ENCODE measurements at regions not wholly inside any gene's neighbourhood (a gene's known extent, or its start where the extent isn't known, plus 50 kb on each side); places are given as distances from the start of the nearest gene placed in this dataset.

DNA sequence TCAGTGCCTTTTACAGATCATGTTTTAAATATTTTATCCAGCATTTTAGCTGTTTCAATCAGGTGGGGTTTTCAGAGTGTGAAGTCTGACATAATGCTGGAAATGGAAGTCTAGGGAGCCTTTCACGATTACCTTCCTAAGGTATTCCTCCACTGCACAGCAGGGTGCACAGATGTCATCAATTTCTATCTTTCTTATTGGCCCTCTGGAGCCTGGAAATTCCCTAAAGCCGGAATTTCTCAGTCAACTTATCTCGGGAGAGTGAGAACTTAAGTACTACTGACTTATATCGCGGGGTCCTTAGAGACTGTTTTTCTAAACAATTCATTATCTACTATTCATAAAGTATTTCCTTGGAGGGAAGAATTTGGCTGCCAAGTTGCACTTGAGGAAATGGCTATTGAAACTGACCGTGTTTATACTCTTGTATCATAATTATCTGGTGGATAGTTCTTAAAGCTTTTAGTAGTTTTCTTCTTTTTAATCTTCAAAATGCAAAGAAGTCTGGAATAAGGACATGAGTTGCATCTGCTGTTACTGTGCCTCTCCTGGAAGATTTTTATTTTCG is 311.8 kb upstream of the B3GALT2 start:
- no peak for DNase-seq

DNA sequence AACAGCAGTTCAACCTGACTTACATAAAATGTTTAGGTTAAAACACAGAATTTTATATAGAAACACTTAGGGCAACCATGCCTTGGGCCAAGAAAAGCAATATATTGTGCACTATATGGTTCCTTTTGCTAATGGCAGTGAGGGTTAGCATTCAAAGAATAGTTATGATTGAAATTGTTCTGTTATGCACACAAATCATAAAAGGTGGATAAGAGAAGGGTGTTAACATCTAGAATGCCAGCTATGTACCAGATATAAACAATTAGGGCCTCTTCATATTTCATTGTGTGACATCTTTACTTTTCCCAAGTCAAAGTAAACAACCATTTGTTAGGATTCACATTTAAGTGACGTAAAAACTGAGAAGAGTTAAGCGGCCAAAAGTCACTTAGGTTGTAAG is 308.0 kb upstream of the B3GALT2 start:
- DNase-seq = no peak

DNA sequence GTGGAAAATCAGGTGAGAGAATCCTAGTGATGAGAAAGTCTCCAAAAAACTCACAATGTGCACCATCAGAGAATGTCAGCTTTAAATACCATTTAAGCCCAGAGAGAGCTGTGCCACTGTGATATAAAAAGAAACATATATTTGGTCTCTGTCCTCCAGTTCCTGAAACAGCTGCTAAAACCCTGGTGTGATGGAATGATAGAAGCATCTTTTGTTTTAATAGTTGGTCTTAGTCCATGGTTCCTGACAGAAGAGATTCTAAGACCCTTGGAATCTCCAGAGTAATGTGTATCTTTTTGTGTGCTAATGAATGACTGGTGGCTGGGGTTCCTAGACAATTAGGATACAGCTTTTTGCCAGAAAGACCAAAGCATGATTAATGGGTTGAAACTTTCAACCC is 302.8 kb upstream of the B3GALT2 start:
- DNase-seq = no peak

DNA sequence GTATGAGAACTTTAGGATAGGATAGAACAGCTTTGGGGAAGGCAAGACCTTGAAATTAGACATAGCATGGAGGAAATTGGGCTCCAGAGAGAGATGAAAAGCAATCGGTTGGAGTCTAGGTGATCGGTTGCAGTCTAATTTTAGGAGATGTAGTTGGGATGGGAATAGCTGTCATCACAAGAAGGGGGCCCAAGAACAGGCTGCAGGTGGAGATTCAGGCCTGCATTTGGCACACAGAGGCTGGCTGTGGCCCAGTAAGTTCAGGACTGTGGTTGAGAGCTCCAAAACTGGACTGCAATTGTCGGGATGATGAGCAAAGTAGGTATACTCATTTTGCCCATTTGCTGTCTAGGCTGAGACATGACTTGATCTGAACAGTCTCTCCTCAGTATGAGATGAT is 301.3 kb upstream of the B3GALT2 start:
- DNase-seq = no peak

DNA sequence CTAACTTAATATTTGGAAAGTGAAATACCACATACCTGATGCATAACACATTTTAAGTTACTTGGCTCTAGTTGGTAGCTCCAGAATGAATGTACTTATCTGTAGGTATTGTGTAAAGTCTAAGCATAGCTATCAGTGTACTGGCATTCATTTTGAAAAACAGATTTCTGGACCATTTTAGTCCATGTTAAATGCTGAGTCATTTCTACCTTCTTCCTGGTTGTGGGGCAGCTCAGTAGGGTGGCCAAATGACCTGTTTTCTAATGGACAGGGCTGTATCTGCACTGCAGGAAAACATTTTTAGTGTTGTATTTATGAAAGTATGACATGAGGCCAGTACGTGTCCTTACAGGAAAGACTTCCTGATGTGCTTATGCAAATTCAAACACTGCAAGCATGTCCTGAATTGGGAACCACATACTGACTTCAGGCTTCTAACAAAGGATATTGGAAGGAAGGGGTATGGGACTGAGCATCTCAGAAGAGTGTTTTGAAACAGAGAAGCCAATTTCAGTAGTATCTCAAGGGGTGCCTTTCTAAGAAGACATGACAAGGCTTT is 300.3 kb upstream of the B3GALT2 start:
- no peak for DNase-seq

DNA sequence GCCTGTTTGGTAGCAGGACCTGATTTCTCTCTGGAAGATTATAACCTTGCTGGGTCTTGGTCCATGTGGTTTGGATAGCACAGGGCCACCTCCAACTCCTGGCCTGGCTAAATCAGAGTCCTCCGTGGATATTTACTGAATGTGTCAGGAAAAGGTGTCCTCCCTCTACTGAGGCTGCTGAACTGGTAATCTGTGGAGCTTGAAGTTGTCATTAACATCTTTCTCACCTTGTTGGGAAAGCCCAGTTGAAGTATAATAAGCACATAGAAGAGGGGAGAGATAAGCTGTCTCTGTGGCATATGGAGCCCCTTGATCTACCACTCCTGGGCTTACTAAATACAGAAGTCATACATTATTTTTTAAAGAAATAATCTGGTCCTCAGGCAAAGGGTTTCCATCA is 294.3 kb upstream of the B3GALT2 start:
- DNase-seq = no peak

DNA sequence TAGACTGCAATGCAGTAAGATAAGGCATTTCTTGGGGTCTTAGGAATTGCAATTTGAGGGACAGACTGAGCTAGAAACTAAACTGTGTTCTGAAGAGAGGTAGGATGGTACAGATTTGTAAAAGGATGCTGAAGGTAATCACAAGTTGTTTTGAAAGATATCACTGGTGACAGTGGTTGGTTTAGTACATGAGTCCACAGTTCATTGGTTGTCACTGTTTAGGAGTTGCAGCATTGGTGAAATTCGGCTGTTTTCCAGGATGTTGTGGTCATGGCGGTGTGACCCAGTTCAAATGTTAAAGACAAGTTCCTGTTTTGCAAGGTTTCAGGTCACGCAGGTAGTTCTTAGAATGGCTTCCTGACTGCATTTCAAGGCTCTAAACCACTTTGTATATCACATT is 292.8 kb upstream of the B3GALT2 start:
- peak; percentile 33 for DNase-seq

DNA sequence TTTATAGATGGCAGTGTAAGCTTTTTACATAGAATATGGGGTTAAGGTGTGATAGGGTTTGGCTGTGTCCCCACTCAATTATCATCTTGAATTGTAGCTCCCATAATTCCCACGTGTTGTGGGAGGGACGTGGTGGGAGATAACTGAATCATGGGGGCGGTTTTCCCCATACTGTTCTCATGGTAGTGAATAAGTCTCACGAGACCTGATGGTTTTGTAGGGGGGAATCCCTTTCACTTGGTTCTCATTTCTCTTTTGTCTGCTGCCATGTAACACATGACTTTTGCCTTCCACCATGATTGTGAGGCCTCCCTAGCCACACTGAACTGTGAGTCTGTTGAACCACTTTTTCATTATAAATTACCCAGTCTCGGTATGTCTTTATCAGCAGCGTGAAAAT is 290.3 kb upstream of the B3GALT2 start:
- no peak for DNase-seq

DNA sequence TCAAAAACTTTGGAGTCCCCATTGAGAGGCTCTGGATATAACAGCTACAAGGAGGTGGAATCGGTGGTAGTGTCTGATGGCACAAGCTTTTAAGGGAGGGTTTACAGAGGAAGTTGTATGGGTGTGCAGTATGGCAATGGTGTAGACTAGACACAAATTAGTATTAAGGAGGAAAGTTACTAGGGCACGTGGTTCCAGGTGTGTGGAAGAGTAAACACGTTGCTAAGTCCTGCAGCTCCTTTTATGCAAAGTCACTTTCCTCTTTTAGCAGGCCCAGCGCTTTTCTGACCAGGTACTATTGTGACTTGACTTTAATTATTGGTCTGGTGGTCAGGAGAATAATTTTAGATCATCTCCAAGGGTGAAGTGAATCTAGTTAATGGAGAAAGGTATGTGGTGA is 287.5 kb upstream of the B3GALT2 start:
- DNase-seq = no peak

DNA sequence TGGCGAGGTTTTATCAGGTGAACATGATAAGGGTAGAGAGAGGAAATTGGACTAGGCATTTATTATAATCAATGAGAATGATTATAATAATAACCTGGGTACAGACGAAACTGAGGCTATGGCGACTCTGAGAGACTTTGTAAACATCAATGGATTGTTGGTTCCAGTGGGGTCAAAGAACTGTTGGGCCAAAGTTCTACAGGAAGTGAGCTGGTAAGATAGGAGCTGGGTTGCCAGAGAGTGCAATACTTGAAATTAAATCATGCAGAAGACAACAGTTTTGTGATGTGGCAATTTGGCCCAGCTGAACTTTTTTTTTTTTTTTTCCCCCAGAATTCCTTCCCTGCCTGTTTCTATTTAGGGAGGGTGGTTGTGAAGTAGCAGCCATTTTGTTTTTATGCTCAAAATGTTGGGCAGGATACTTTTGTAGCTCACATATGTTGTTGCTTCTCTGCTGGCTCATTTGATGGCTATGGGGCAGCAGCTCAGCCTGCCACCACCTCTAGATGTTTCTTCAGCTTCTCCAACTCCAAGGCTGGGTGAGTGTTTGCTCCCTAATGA is 286.5 kb upstream of the B3GALT2 start:
- no peak for DNase-seq

DNA sequence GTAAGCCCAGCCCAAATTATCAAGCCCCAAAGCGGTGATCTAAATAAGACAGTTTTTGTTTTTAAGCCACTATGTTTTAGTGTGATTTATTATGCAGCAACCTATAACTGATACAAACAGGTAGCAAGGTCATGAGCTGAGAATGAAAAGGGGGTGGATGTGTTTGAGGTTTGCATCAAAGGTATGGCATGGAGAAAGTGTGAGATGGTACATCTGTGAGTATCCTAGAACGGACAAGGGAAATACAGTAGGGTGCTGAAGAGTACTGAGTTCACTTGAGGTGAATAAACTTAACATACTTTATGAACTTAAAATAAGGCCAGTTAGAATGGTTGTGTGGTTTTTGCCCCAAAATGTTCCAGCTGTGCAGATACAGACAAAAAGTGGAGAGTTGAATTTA is 286.0 kb upstream of the B3GALT2 start:
- DNase-seq = no peak

DNA sequence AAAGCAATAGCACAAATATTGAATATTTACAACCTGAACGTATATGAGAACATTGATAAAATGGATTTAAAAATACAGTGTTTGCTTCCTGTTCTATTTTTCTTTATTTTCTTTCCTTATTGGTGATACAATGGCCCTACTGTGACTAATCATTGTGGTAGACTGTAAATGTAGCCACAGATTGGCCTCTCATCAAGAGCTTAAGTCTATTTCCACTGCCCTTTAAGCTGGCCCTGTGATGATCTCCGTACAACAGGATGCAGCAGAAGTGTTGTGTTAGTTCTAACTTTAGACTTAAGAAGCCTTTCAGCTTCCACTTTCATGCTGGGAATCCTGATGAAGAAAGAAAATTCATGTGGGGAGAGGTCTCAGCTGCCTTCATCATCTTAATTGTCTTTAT is 285.6 kb upstream of the B3GALT2 start:
- no peak for DNase-seq

DNA sequence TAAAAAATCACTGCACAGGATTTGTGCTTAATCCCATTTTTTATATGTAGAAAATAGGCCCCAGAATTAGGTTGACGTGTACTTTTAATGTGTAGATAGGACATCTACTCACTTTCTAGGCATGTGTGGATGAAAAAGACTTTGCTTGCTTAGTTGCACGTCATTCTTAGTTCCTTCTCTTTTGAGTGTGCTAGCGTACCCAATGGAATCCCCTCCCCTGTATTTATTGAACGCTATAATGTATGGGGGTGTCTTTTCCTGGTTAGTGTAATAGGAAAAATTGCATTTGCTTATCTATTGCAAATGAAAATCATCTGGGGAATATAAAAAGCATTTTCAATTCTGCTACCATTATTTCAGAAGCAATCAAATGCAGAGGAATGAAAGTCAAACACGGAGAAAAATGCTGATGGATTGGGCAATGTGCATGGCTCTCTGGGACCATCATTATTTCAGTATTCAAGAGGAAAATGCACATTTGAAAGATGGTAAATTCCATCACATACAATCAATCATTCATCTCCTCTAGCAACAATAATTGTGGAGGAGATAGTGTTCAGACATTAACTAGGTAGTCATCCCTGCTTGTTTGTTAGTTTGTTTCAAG is 277.0 kb upstream of the B3GALT2 start:
- DNase-seq = no peak

DNA sequence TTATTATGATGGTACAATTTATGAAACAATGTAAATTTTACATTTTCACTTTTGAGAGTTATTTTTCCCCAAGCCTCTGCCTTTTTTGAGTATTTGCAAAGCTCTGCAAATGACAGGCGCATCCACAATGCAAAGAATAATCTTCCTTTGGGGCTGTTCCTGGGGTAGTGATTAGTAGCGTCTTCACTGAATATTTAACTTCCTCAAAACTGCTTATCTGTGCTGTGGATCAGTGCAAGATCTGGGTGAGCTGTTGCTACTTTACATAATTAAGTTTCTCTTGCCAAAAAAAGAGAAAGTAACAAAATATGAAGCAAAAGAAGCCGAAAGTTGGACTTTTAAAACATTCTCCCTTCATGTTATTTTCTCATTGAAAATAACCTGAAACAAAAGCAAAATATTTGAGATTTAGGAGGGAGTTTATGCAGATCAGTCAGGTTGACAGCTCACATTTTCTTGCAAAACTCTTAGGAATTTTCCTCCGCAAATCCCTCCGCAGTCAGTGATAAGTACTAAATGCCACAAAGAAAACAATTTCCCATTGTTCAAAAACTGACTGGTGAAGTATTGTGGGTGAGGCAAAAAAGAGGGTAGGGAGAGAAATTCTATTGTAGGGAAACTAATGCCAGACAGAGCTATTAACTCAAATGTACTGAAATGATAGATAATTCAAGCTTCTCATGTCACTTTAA is 276.4 kb upstream of the B3GALT2 start:
- no peak for DNase-seq

DNA sequence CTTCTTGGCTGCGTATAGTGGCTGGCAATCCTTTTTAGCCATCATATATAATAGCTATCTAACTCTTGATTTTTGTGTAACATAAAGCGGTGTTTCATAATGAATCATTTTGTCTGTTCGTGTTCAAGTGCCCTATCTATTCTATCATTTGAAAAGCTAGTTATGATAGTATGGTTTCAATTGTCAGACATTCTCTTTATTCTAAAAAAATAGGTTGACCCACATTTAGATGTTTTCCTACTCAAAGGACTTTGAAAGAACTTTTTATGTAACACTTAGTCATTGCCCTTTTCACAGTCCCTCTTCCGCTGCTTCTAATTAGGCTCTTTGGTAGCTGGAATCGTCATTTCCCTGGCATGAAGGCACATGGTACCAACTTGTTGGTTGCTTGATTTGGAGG is 272.2 kb upstream of the B3GALT2 start:
- no peak for DNase-seq

DNA sequence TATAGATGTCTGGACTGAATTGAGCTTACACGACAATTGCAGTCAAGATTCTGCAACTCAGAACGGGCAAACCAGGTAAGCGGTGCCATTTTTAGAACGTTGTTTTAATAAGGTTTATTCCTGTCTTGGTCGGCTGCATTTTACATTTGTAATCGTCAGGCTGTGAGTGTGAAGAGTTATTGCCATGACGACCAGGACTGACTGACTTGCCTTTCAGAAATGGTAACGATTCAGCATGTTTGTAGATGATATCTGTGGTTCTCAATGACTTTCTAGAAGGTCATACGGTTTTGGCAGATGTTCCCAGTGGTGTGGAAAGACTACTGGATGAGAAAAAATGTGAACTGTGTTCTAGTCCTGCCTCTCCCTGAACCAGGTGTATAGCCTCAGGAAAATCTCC is 271.3 kb upstream of the B3GALT2 start:
- no peak for DNase-seq

DNA sequence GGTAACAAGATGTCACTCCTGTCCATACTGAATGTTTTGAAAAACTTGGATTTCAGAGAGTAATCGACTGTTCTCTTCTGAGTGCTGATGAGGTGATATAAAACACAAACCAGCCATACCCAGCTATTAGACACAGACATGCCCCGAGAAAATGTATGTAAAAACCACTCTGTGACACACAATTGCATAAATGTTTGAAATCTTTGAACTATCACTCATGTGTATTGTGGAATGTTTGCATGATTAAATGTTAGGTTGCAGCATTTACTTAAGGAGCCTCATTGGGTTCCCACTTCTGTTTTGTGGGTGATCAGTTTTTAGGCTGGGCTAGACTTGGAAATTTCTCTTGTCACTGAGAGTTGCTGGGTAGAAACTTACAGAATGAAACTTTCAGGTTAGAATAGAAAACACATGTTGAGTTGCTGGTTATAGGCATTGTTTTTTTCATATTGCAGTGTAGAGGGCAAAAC is 270.4 kb upstream of the B3GALT2 start:
- no peak for DNase-seq

DNA sequence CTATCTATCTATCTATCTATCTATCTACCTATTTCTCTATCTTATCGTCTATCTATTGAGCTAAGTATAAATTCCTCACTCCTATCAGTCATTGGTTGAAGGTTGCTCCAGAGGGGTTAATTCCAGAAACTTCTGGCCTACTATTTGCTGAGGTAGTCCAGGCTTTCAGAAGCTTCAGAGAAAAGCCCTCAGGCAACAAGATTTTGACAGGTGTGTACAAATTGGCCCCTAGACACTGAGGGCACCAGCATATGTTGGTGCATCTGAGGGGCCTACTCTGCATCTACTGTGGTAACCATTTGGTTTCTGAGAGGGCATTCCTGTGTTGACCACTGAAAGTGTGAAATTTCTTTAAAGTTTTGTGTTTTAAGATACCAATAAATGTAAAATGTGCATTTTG is 265.2 kb upstream of the B3GALT2 start:
- no peak for DNase-seq

DNA sequence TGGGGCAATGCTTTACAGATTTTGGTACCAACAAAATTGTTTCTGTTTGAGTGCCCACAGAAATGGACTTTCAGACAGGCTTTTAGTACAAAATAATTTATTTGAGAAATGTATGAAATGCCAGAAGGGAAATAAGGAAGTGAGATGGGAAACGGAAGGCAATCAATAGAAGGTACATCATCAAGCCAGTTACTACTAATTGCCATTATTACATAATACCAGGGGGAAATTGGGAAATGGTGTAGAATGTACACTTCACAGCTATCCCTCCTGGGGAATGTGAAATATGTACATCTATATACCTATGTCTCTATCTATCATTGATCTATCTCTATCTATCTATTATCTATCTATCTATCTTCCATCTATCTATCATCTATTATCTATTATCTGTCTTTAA is 264.6 kb upstream of the B3GALT2 start:
- no peak for DNase-seq

DNA sequence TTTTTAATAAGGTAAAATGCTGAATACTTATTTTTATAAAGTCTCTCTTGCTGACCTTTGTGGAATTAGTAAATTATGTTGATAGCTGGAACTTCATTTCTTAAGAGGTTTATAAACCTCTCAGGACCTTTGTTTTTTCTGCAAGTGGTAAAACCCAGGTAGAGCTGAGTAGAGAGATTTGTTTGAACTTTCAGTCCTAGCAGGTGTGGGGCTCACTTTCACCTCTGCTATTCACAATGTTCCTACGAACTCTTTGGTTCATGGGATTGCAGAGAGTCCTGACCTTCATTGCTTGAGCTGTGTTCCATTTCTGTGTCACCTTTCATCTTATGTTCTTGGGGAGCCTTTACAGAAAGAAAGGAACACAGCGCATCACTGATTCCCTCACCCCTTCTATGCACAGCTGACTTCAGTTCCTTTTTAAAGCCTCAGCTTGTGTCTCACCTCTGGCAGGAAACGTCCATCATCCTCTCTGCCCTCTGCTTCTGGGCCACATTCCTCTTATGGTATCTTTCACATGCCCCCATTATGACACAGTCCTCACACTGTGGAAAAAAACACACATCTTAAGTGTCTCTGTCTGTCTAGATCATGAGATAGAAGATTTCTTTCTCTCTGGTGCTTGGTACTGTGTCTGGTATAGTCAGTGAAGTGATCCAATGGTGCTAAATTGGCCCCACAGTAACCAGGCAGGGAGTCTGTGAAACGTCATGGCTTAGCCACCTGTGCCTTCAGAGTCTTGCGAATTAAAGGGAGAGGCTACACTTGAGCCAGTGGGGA is 262.5 kb upstream of the B3GALT2 start:
- no peak for DNase-seq

DNA sequence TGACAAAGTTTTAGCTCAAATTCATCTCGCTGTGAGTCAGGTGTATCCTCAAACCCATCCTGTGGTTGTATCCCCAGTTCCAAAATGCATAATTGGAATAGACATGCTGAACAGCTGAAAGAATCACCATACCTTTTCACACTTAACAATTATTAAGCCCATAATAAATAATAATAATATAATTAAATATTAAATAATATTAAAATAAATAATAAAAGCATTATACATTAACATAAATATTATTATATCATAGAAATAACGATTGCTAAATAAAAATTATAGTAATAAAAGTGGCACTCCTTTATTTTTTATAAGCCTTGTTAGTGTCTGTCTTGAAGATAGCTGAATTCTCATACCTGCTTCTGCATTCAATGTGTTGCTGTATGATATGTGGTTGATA is 257.5 kb upstream of the B3GALT2 start:
- no peak for DNase-seq

DNA sequence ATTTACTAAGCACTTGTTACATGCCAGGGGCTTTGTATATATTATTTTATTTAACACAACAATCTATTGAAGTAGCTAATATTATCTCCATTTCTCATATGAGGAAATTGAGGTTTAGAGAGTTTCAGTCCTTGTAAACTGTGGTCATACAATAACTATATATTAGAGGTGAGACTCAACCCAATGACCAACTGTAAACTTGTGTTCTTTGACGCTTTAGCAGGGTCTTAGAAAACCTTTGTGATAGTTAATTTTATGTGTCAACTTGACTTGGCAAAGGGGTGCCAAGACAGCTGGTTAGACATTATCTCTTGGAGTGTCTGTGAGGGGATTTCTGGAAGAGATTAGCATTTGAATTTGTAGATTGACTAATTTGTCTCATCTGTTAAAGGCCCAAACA is 252.4 kb upstream of the B3GALT2 start:
- no peak for DNase-seq

DNA sequence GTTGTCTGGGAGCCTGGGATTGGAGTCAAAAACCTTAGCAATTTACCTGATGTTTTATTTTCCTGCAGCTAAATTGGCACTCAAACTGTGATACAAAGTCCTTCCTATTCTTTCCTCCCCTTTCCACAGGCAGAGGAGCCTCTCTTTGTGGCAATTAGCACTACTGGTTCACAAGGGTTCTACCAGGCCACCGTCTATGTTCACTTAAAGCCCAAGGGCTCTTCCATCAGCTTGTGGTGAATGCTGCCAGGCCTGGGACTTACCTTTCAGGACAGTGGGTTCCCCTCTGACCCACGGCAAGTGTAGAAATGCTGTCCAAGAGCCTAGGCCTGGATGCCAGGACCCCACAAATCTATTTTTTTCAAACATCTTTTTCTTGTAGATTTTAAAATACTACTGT is 251.9 kb upstream of the B3GALT2 start:
- no peak for DNase-seq

Measured in activated T-cell treated with anti-CD3 and anti-CD28 coated beads for 4 hours (primary cell).